GM06990 (cell line): ENCODE measurements at regions not wholly inside any gene's neighbourhood (a gene's known extent, or its start where the extent isn't known, plus 50 kb on each side); places are given as distances from the start of the nearest gene placed in this dataset.

Experiments used
- DNase-seq: peaks from one replicate; pipeline ENCODE4 v3.0.0-alpha.2; 2011; ENCODE audit not compliant: insufficient read length; ENCODE audit errors: extremely low read depth
- H3K27me3 ChIP-seq: replicated peaks from 2 replicates; pipeline ENCODE4 v1.6.0; 2011; ENCODE audit warnings: low read length; ENCODE audit not compliant: control insufficient read depth, insufficient read depth
- H3K36me3 ChIP-seq: 2 replicates; pipeline ENCODE4 v1.5.1; 2011; ENCODE audit warnings: low read length; ENCODE audit not compliant: control insufficient read depth, insufficient read depth
- H3K4me3 ChIP-seq: replicated peaks from 2 replicates; pipeline ENCODE4 v1.5.1; 2011; ENCODE audit warnings: low read depth, mild to moderate bottlenecking, control low read depth, low read length
- CTCF ChIP-seq: IDR thresholded peaks from 2 replicates; pipeline ENCODE4 v1.5.1; 2011; ENCODE audit warnings: low read length, control low read depth, mild to moderate bottlenecking, inconsistent platforms; ENCODE audit not compliant: insufficient read depth, poor library complexity, severe bottlenecking

- Histone ChIP-seq H3K4me3 (no peak overlapping the region), H3K27me3 (no peaks in the 10 kb centered on the region; the same call in 1 of the 2 replicates), H3K36me3 (no peaks in the 10 kb centered on the region)
- TF ChIP-seq CTCF = no peak
- DNase-seq = no peak
These were observed 196.2 kb upstream of the NSMCE3 start for GRCh38 chr15:29465816-29466215.

GRCh38 chr15:29465196-29465595, 195.6 kb upstream of the NSMCE3 start:
- Histone ChIP-seq H3K36me3 (no peaks in the 10 kb centered on the region), H3K4me3 (no peak overlapping the region), H3K27me3 (no peaks in the 10 kb centered on the region; the same call in 1 of the 2 replicates)
- no peak for TF ChIP-seq CTCF
- no peak for DNase-seq

- Histone ChIP-seq H3K27me3 (no peaks in the 10 kb centered on the region), H3K36me3 (no peaks in the 10 kb centered on the region), H3K4me3 (no peak overlapping the region)
- TF ChIP-seq CTCF = no peak
- no peak for DNase-seq
These were observed 192.3 kb upstream of the NSMCE3 start for GRCh38 chr15:29461877-29462276.

- H3K27me3 ChIP-seq = no peaks in the 10 kb centered on the region
- no peaks in the 10 kb centered on the region for H3K36me3 ChIP-seq
- no peak overlapping the region for H3K4me3 ChIP-seq
- no peak for DNase-seq
- no peak for TF ChIP-seq CTCF
These were observed 188.7 kb upstream of the NSMCE3 start for GRCh38 chr15:29458361-29458760.

DNA sequence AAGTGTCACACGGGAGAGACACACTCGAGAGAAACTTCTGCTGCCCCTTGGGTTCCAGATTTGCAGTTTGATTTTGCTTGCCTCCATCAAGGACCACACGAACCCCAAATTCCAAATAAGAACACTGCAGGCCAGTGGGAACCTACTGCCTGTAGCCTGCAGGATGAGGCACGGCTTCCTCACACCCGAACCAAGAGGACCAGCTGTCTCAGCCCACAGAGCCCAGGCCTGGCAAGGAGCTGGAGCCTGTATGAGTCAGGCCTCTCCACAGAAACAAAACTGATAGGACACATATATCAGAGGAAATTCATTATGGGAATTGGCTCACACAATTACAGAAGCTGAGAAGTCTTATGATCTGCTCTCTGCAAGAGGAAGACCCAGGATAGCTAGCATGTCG, 188.1 kb upstream of the NSMCE3 start:
- no peak overlapping the region for H3K4me3 ChIP-seq
- DNase-seq = no peak
- no peaks in the 10 kb centered on the region for H3K27me3 ChIP-seq
- no peaks in the 10 kb centered on the region for H3K36me3 ChIP-seq
- no peak for TF ChIP-seq CTCF

DNA sequence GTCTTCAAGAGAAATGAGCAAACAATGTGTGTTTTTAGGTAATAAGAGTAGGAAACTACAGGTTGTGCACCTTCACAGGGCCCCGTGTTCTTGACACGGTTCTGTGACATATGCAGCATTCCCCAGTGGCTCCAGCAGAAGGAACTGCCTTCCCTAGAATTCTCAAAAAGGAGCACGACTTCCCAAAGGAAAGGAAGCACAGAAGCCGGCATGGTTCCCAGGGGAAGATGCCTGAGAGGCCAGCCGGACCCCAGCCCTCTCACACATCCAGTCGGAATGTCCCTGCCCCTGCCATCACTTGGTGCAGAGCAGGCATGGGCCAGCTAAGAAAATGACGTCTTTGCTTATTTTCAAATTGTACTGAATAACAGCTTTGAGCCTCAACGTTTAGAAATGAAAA, 187.3 kb upstream of the NSMCE3 start:
- no peak for DNase-seq
- Histone ChIP-seq H3K36me3 (no peaks in the 10 kb centered on the region), H3K27me3 (no peaks in the 10 kb centered on the region), H3K4me3 (no peak overlapping the region)
- no peak for TF ChIP-seq CTCF
